IMR-90 (cell line): ENCODE measurements at regions not wholly inside any gene's neighbourhood (a gene's known extent, or its start where the extent isn't known, plus 50 kb on each side); places are given as distances from the start of the nearest gene placed in this dataset.

Experiments used
- ATAC-seq: fragments of 200-7000 bp; cut with Tn5 transposase; 2 replicates; pipeline ENCODE4 v1.9.1; 2020; ENCODE audit warnings: low read depth, mild to moderate bottlenecking, moderate library complexity
- BruUV-seq: library from RNA; stranded (reverse); fragments of 400-500 nt; replicated peaks from 2 replicates; lab custom pipeline; 2021; lab: Mats Ljungman, UMichigan
- CTCF ChIA-PET: fragments of 300-600 bp; formaldehyde crosslinking; extraction: SDS; loops from one replicate; lab custom pipeline; 2021; ENCODE audit warnings: antibody characterized with exemption; lab: Yijun Ruan, JAX
- POLR2A ChIA-PET: fragments of 300-600 bp; sonication (Branson Sonifier 250); formaldehyde crosslinking; loops from one replicate; lab custom pipeline; 2022; ENCODE audit warnings: antibody characterized with exemption; ENCODE audit not compliant: unreplicated experiment; lab: Charles Lee
- DNase-seq: peaks from one replicate; pipeline ENCODE4 v3.0.0; 2013
- H2AFZ ChIP-seq: replicated peaks from 2 replicates; pipeline ENCODE3; 2013; ENCODE audit warnings: low read length, mild to moderate bottlenecking; ENCODE audit not compliant: poor library complexity
- H2AK5ac ChIP-seq: 2 replicates; pipeline ENCODE4 v1.6.1; 2013; ENCODE audit warnings: low read depth, low read length, inconsistent platforms
- H2AK9ac ChIP-seq: replicated peaks from 2 replicates; pipeline ENCODE3; 2013; ENCODE audit warnings: mild to moderate bottlenecking, low read depth, low read length, moderate library complexity; ENCODE audit not compliant: poor library complexity
- H2BK120ac ChIP-seq: 2 replicates; pipeline ENCODE4 v1.6.1; 2013; ENCODE audit warnings: low read depth, low read length, inconsistent platforms
- H2BK15ac ChIP-seq: 3 replicates; pipeline ENCODE4 v1.6.1; 2013; ENCODE audit warnings: low read depth, low read length, inconsistent platforms
- H2BK20ac ChIP-seq: 2 replicates; pipeline ENCODE4 v1.6.1; 2013; ENCODE audit warnings: low read depth, mild to moderate bottlenecking, inconsistent platforms, low read length, moderate library complexity
- H2BK5ac ChIP-seq: 2 replicates; pipeline ENCODE4 v1.6.1; 2013; ENCODE audit warnings: mild to moderate bottlenecking, low read depth, low read length, inconsistent platforms; ENCODE audit not compliant: poor library complexity, severe bottlenecking
- H3K14ac ChIP-seq: replicated peaks from 2 replicates; pipeline ENCODE4 v1.6.1; 2013; ENCODE audit warnings: low read depth, low read length, inconsistent platforms
- H3K18ac ChIP-seq: 2 replicates; pipeline ENCODE4 v1.6.1; 2013; ENCODE audit warnings: low read depth, low read length, control low read depth
- H3K23ac ChIP-seq: 2 replicates; pipeline ENCODE4 v1.6.1; 2013; ENCODE audit warnings: low read depth, low read length, inconsistent platforms
- H3K27ac ChIP-seq: 2 replicates; pipeline ENCODE4 v1.5.1; 2013; ENCODE audit warnings: mild to moderate bottlenecking, control low read depth, low read length; ENCODE audit not compliant: insufficient read depth
- H3K27me3 ChIP-seq: 2 replicates; pipeline ENCODE4 v1.6.1; 2013; ENCODE audit warnings: low read length; ENCODE audit not compliant: control insufficient read depth, insufficient read depth
- H3K36me3 ChIP-seq: 2 replicates; pipeline ENCODE4 v1.6.1; 2013; ENCODE audit warnings: low read length, mixed read lengths; ENCODE audit not compliant: control insufficient read depth, insufficient read depth
- H3K4ac ChIP-seq: 2 replicates; pipeline ENCODE4 v1.6.1; 2013; ENCODE audit warnings: low read depth, low read length, inconsistent platforms
- H3K4me1 ChIP-seq: 2 replicates; pipeline ENCODE4 v1.6.1; 2013; ENCODE audit warnings: low read length, mixed read lengths; ENCODE audit not compliant: control insufficient read depth, insufficient read depth
- H3K4me2 ChIP-seq: 2 replicates; pipeline ENCODE4 v1.6.1; 2013; ENCODE audit warnings: low read depth, mild to moderate bottlenecking, control low read depth, low read length, moderate library complexity
- H3K4me3 ChIP-seq: 2 replicates; pipeline ENCODE4 v1.5.1; 2013; ENCODE audit warnings: low read depth, mild to moderate bottlenecking, control low read depth, low read length, moderate library complexity; ENCODE audit not compliant: insufficient read depth
- H3K56ac ChIP-seq: 2 replicates; pipeline ENCODE4 v1.6.1; 2013; ENCODE audit warnings: low read length, inconsistent platforms; ENCODE audit not compliant: insufficient read depth; ENCODE audit errors: extremely low read depth
- H3K79me1 ChIP-seq, 2 experiments: 2 replicates each; pipeline ENCODE4 v1.6.1; 2013; ENCODE audit warnings: low read length in 2 of 2, inconsistent platforms in 1 of 2, low read depth in 1 of 2
- H3K9ac ChIP-seq: 2 replicates; pipeline ENCODE4 v1.6.1; 2013; ENCODE audit warnings: low read depth, low read length, control low read depth
- H3K9me1 ChIP-seq: 2 replicates; pipeline ENCODE4 v1.6.1; 2013; ENCODE audit warnings: low read length, inconsistent platforms; ENCODE audit not compliant: insufficient read depth
- H3K9me3 ChIP-seq: 2 replicates; pipeline ENCODE4 v1.6.1; 2013; ENCODE audit warnings: low read length; ENCODE audit not compliant: control insufficient read depth, insufficient read depth
- H4K20me1 ChIP-seq: 2 replicates; pipeline ENCODE4 v1.6.1; 2013; ENCODE audit warnings: low read length, inconsistent platforms; ENCODE audit not compliant: insufficient read depth
- H4K5ac ChIP-seq: 2 replicates; pipeline ENCODE4 v1.6.1; 2013; ENCODE audit warnings: mild to moderate bottlenecking, low read depth, low read length, control low read depth
- H4K8ac ChIP-seq, 2 experiments: 2 replicates each; pipeline ENCODE4 v1.6.1; 2013; ENCODE audit warnings: low read depth in 2 of 2, low read length in 2 of 2, control low read depth in 1 of 2, inconsistent platforms in 1 of 2
- H4K91ac ChIP-seq: 2 replicates; pipeline ENCODE4 v1.6.1; 2013; ENCODE audit warnings: low read depth, low read length, inconsistent platforms; ENCODE audit not compliant: insufficient read depth
- BHLHE40 ChIP-seq: fragments of 150-350 bp; IDR thresholded peaks from 2 replicates; pipeline ENCODE4 v1.6.1; 2016; ENCODE audit warnings: mild to moderate bottlenecking, low read depth, low read length
- POLR2A ChIP-seq: IDR thresholded peaks from 2 replicates; pipeline ENCODE4 v1.6.1; 2012; ENCODE audit warnings: mild to moderate bottlenecking, low read depth, low read length
- RCOR1 ChIP-seq: IDR thresholded peaks from 2 replicates; pipeline ENCODE4 v1.6.1; 2012; ENCODE audit warnings: mild to moderate bottlenecking, low read length, improper control_type of control experiment; ENCODE audit not compliant: insufficient replicate concordance
- RFX5 ChIP-seq: IDR thresholded peaks from 2 replicates; pipeline ENCODE4 v1.8.0; 2012; ENCODE audit warnings: low read depth, mild to moderate bottlenecking, low read length, moderate library complexity
- WGBS, 2 experiments: methylation state at CpG; one replicate each; pipeline versions ENCODE4 v1.1.5 to v1.1.7; 2013; ENCODE audit warnings: missing lambda C conversion rate in 2 of 2; ENCODE audit not compliant: insufficient read length in 1 of 2; ENCODE audit errors: extremely low coverage in 2 of 2; 5-methylcytosine and 5-hydroxymethylcytosine counted together
- dilution Hi-C: fragments of 300-500 bp; cut with HindIII; formaldehyde crosslinking; loops from one replicate; pipeline ENCODE4 v1.14.3; 2018; ENCODE audit warnings: low sequenced_read_pairs; ENCODE audit not compliant: unreplicated experiment
- in situ Hi-C: fragments of 300-500 bp; cut with MboI; formaldehyde crosslinking; loops from 3 replicates; pipeline ENCODE4 v1.14.3; 2019; ENCODE audit warnings: low sequenced_read_pairs, inconsistent platforms, mixed read lengths
- intact Hi-C: fragments of 100-400 bp; cut with micrococcal nuclease; formaldehyde crosslinking; loops from 2 replicates; pipeline ENCODE4 v1.10.0; 2022

DNA sequence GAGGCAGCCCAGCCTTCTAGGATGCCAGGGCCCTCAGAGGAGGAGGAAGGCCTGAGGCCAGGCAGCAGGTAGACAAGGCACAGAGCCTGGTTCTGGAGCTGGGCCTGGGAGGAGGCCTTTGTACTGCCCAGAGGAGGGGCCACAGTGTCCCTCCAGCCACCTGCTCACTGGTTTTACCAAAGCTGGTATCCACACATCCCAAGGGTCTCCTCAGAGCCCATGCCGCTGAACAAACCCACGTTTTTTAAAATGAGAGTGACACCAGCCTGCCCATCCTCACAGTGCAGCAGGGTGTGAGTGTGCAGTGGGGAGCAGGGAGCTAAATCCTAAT, 162.7 kb downstream of the LY86 start:
- peak overlapping the region; percentile 70; the same call in 1 of the 2 replicates for H2AK5ac ChIP-seq
- peak overlapping the region; percentile 42 for H2BK120ac ChIP-seq
- CTCF ChIA-PET, result no interaction called here
- H4K5ac ChIP-seq, result no peak overlapping the region
- H4K8ac ChIP-seq, result peak overlapping the region; percentile 41 to 47; a peak in 2 of 4 replicates
- no TSS peak for BruUV-seq
- H4K20me1 ChIP-seq, result no peaks in the 10 kb centered on the region
- no peaks in the 10 kb centered on the region for H3K27me3 ChIP-seq
- H3K56ac ChIP-seq, result no peak overlapping the region
- no peak for DNase-seq
- H3K4ac ChIP-seq, result peak overlapping the region; percentile 52
- H3K23ac ChIP-seq, result no peak overlapping the region
- in situ Hi-C loops, result no loop called here
- TF ChIP-seq POLR2A (no peak), RFX5 (no peak), RCOR1 (no peak), BHLHE40 (no peak)
- intact Hi-C loops, result loop anchor here (10.0 kb wide), 1 partner anchor 354 kb away; the partner anchor contains the start of gene RREB1
- peaks cover 15% of the 10 kb centered on the region; the same call in 1 of the 2 replicates for H3K9me1 ChIP-seq
- dilution Hi-C loops, result no loop called here
- H2AK9ac ChIP-seq, result no peak overlapping the region
- POLR2A ChIA-PET, result no interaction called here
- WGBS, 2 experiments, result no CpG with 5 or more reads among the region's 2 CpGs
- no peak overlapping the region for H3K27ac ChIP-seq
- no peaks in the 10 kb centered on the region for H3K9me3 ChIP-seq
- no peak overlapping the region for H3K9ac ChIP-seq
- H2BK5ac ChIP-seq, result no peak overlapping the region
- no peaks in the 10 kb centered on the region for H3K79me1 ChIP-seq
- peak overlapping the region; percentile 61 for H2BK20ac ChIP-seq
- no peak overlapping the region for H3K14ac ChIP-seq
- H3K18ac ChIP-seq, result peak overlapping the region; percentile 47; the same call in 1 of the 2 replicates
- ATAC-seq, result no peak
- H4K91ac ChIP-seq, result peak overlapping the region; percentile 28; the same call in 1 of the 2 replicates
- H3K4me2 ChIP-seq, result no peak overlapping the region
- H2AFZ ChIP-seq, result peak overlapping the region; percentile 80
- H3K36me3 ChIP-seq, result no peaks in the 10 kb centered on the region
- H2BK15ac ChIP-seq, result no peak overlapping the region; the same call in 1 of the 3 replicates
- H3K4me1 ChIP-seq, result peaks cover 17% of the 10 kb centered on the region
- H3K4me3 ChIP-seq, result no peak overlapping the region
